Fibroblast of upper back skin (primary cell): ENCODE measurements at regions not wholly inside any gene's neighbourhood (a gene's known extent, or its start where the extent isn't known, plus 50 kb on each side); places are given as distances from the start of the nearest gene placed in this dataset.
"Not testable (repeated sequence)": the region's sequence is repeated elsewhere in the genome, so short reads cannot be mapped to it uniquely, and the experiment has no call there.

Experiments
- DNase-seq: peaks from one replicate; pipeline ENCODE4 v3.0.0-alpha.2; 2013

- DNase-seq, result no peak
Measured at GRCh38 chr3:159482994-159483367, 505.7 kb upstream of the IL12A start.

DNA sequence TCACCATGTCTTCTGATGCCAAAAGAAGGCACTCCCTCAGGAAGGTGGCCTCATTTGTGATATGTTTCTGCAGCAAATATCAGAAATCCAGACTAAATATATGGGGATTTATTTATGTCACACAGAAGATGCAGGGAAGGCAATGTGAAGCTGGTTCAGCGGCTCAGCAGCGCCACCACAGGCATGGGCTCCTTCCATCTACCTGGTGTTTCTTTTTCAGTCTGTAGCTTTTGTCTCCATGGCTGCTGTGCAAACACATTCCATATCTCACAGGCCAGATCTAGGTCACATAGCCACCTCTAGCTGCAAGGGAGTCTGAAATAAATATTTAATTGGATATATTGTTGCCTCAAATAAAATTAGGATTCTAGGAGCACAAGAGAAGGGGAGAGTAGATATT lies 502.1 kb upstream of the IL12A start:
- DNase-seq, result no peak

DNA sequence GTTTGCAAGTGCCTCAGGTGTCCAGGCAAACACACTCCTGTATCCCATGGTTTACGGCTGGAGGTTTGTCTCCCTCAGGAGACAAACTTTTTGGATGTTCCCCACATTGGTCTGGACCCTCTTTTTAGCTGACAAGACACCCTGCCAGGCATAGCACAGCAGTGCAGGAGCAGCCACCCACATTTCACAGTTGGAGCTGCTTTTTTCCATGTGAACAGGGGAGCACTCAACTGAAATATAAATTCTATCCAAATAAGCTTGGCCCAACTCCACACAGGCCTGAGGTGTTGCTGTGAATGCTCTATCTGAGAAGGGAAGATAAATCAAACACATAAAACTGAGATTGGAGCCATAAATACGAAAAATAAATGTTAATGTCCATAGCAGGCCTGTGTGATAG lies 501.3 kb upstream of the IL12A start:
- no peak for DNase-seq

DNA sequence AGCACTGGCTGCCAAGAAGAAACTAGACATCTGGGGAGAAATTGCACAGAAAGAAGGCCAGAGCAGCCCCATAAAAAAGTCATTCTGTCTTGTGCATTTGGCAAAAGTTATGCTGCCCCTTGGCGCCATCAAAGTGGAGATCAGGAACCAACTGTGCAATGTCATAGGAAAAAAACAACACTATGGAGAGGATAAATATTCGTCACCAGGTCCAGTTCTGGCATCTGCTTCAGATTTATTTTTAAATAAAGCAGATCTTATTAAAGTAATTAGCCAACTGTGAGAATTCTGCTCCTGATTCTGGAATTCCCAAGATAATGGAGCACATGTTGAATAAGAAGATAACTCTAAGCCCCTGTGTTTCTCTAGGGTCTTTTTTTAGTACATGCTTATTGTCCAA lies 500.0 kb upstream of the IL12A start:
- DNase-seq, result no peak

DNA sequence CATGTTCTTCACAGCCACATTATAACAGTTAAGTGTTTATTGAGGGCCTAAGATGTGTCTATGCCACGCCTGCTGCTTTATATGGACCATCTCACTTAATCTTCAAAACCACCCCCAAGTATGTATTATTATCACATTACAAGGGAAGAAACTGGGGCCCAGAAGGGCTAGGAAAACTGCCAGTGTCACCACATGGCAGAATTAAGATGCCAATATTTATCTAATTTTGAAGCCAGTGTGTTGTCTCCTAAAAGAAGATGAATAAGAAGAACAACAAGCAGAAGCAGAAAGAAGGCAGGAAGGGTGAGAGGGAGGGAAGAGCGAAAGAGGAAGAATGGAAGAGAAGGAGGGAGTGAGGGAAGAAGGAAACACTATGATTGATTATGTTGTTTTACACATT lies 491.3 kb upstream of the IL12A start:
- no peak for DNase-seq

- DNase-seq, result peak; percentile 72
Measured at GRCh38 chr3:159499031-159499793, 489.4 kb upstream of the IL12A start.

- DNase-seq, result no peak
Measured at GRCh38 chr3:159501029-159501428, 487.6 kb upstream of the IL12A start.

DNA sequence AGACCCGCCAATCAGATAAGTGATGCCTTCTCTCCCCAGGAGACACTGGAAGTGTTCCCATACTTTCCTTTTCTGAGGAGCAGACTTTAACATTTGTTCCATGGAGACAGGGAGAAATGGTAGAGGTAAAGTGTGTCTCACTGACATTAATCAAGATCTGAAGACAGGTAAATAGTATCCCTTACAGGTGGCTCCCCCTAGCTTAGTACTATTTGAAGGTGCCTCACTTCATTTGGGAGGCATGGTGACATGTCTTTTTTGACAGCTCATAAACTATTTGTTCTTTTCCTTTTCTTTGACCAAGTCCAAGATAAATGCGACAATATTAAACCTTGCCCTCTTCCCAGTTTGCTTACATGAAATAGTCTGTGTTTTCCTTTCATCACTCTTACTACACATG lies 485.6 kb upstream of the IL12A start:
- no peak for DNase-seq

DNA sequence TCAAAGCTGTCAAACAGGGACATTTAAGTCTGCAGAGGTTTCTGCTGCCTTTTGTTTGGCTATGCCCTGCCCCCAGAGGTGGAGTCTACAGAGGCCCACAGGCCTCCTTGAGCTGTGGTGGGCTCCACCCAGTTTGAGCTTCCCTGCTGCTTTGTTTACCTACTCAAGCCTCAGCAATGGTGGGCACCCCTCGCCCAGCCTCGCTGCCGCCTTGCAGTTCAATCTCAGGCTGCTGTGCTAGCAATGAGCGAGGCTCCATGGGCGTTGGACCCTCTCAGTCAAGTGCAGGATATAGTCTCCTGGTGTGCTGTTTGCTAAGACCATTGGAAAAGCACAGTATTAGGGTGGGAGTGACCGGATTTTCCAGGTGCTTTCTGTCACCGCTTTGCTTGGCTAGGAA lies 477.6 kb upstream of the IL12A start:
- not testable (repeated sequence) for DNase-seq

- no peak for DNase-seq
Measured at GRCh38 chr3:159513444-159513843, 475.2 kb upstream of the IL12A start.

GRCh38 chr3:159513867-159514380 lies 474.7 kb upstream of the IL12A start:
- peak; percentile 3 for DNase-seq

- DNase-seq, result no peak
Measured at GRCh38 chr3:159517105-159517504, 471.5 kb upstream of the IL12A start.

GRCh38 chr3:159520638-159521037 lies 468.0 kb upstream of the IL12A start:
- no peak for DNase-seq

- DNase-seq, result no peak
Measured at GRCh38 chr3:159522276-159522675, 466.4 kb upstream of the IL12A start.

DNA sequence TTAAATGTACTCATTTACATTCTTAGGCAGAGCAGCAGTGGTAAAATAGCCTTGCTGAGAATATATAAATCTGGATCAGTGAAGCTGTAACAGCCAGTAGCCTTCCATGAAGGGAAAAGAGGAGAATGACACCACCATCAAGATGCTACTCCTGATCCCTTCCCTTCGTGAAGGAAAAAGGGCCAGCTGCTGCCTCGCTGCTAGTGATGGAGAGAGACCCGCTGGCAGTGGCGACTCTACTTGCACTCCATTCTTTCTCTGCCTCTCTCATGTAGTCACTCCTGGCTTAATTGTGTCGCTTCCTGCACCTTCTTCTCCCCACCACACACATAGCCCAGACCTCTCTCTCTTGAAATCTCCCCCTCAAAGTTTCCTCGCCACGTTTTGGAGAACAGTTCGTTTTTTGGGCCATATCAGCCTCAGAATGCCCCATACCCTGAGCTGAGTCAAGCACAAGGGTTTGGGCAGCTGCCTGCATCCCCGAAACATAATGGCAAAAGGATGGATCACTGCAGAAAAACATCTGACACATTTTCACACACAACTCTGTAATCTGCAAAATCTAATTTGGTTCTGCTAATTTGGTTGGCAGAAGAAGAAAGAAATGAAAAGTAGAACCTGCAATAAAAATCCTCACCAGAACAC lies 460.3 kb upstream of the IL12A start:
- DNase-seq, result no peak

- peak; percentile 10 for DNase-seq
Measured at GRCh38 chr3:159532577-159532976, 456.1 kb upstream of the IL12A start.

DNA sequence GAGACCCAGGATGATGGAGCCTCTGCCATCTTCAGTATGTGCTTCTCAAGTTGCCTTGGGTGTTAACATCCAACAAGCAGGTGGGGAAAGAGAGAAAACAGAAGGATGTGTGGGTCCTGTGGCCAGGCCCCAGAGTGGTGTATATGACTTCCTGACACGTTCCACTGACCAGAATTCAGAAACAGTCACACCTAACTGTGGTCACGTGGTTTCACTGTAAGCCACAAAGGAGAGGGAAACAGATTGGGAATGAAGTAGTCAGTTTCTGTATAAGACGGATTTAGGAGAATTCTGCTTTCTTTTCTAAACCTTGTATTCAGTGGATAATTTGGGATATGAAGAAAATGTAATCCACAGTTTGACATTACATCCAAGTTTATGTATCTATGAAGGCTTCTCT lies 454.1 kb upstream of the IL12A start:
- DNase-seq, result no peak

DNA sequence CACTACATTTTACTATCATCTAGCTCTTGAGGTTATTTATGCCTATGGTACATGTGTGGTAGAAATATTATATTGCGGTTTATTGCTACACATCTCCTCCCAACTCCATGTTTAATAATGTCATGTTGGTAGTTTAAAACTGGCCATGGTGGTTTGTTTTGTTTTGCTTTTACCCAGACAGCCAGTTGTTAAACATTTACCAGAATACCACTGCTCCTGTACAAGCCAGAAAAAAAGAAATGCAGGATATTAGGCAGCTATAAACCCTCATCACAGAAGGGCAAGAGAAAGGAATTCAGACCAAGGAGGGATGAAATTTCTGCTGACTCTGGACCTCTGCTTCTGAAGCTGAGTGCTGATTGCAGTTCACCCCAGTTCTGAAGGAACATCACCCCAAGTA lies 451.8 kb upstream of the IL12A start:
- DNase-seq, result no peak

GRCh38 chr3:159538507-159538906 lies 450.1 kb upstream of the IL12A start:
- DNase-seq, result no peak

DNA sequence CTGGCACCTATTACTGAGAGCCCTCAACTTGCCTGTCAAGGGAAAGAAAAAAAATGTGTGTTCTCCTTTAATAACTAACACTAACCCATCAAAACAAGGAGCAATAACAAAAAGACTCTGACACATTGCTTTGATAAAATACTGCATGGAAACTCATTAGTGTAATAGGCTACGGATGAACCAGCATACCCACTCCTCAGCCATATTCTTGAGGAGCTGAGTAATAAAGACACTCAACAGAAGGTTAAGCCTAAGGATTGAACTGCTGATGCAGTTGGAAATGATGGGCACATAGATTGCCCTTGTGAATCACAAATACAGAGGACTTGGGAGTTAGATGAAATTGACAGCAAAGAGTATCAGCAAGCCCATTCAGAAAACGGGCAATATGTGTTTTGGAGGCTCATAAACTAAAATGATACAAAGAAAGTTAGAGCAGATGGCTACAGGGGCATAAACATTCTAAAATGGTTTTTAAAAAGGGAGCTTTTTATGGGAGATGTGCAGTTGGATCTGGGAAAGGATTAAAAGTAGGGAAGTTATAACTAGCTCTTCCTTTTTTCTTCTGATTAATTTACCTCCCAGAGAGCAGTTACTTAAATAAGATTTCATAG lies 447.6 kb upstream of the IL12A start:
- DNase-seq, result no peak

- DNase-seq, result peak; percentile 11
Measured at GRCh38 chr3:159548675-159549335, 439.8 kb upstream of the IL12A start.

GRCh38 chr3:159555205-159555604 lies 433.4 kb upstream of the IL12A start:
- DNase-seq, result no peak

GRCh38 chr3:159559771-159560170 lies 428.9 kb upstream of the IL12A start:
- DNase-seq, result no peak
